Activated naive CD8-positive, alpha-beta T cell treated with anti-CD3 and anti-CD28 coated beads, Interleukin-2, amount 50 U/mL, for 24 hours (primary cell): ENCODE measurements at regions not wholly inside any gene's neighbourhood (a gene's known extent, or its start where the extent isn't known, plus 50 kb on each side); places are given as distances from the start of the nearest gene placed in this dataset.

Source experiments
- ATAC-seq: fragments of 150-1000 bp; cut with Tn5 transposase; one replicate; pipeline ENCODE4 v1.10.0; 2021
- DNase-seq: peaks from one replicate; pipeline ENCODE4 v3.0.0; 2021
- H3K27ac Mint-ChIP-seq: one replicate; pipeline ENCODE4 v1.8.0; 2021; ENCODE audit warnings: mild to moderate bottlenecking, mixed read lengths
- H3K27me3 Mint-ChIP-seq: one replicate; pipeline ENCODE4 v1.8.0; 2021; ENCODE audit warnings: mixed read lengths
- H3K36me3 Mint-ChIP-seq: one replicate; pipeline ENCODE4 v1.8.0; 2021; ENCODE audit warnings: low read depth, mixed read lengths
- H3K4me1 Mint-ChIP-seq: one replicate; pipeline ENCODE4 v1.8.0; 2021; ENCODE audit warnings: mixed read lengths
- H3K4me3 Mint-ChIP-seq: one replicate; pipeline ENCODE4 v1.8.0; 2021; ENCODE audit warnings: mild to moderate bottlenecking, moderate library complexity, mixed read lengths
- H3K9me3 Mint-ChIP-seq: one replicate; pipeline ENCODE4 v1.8.0; 2021; ENCODE audit warnings: mixed read lengths

- H3K4me1 Mint-ChIP-seq, result no peaks in the 10 kb centered on the region
- H3K9me3 Mint-ChIP-seq, result no peaks in the 10 kb centered on the region
- ATAC-seq, result no peak
- H3K27ac Mint-ChIP-seq, result no peak overlapping the region
- DNase-seq, result no peak
- no peak overlapping the region for H3K4me3 Mint-ChIP-seq
- no peaks in the 10 kb centered on the region for H3K36me3 Mint-ChIP-seq
- peaks cover 13% of the 10 kb centered on the region for H3K27me3 Mint-ChIP-seq
Observed at GRCh38 chr2:3000968-3001367, 376.6 kb downstream of the EIPR1 start.

DNA sequence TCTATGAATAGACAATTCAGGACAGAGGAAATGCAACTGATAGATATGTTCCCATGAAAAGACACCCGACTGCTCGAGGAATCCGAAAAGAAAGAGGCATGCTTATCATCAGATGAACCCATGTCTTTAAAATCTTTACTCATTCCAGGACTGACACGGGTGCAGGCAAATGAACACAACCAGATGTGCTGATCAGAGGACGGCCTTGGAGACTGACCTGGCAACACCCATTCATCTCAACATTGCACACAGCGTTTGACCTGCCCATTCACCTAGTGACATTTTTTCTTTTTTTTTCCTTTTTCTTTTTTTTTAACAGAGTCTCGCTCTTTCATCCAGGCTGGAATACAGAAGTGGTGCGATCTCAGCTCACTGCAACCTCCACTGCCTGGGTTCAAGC lies 377.5 kb downstream of the EIPR1 start:
- H3K36me3 Mint-ChIP-seq, result no peaks in the 10 kb centered on the region
- no peaks in the 10 kb centered on the region for H3K4me1 Mint-ChIP-seq
- no peak for ATAC-seq
- no peak overlapping the region for H3K4me3 Mint-ChIP-seq
- no peak for DNase-seq
- no peaks in the 10 kb centered on the region for H3K9me3 Mint-ChIP-seq
- H3K27ac Mint-ChIP-seq, result no peak overlapping the region
- H3K27me3 Mint-ChIP-seq, result peaks cover 10% of the 10 kb centered on the region

DNA sequence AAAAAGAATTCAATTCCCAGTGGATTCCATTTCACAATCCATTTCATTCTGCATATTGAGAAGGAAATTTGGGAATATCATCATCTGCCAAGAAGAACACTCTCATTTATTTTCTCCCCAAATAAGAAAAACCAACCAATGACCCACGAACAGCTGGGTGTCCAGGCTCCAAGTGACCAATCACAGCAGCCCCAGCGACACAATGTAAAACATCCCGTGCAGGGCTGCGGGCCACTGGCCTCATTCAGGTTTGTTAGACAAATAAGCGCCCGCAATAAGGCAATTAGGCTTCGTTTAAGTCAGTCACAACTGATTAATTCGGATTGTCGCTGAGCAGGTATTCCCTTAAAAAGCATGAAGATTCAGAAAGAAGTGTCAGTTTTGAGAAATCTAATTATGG lies 378.6 kb downstream of the EIPR1 start:
- no peaks in the 10 kb centered on the region for H3K4me1 Mint-ChIP-seq
- peaks cover 6% of the 10 kb centered on the region for H3K27me3 Mint-ChIP-seq
- no peak overlapping the region for H3K27ac Mint-ChIP-seq
- ATAC-seq (no peak), DNase-seq (no peak)
- no peaks in the 10 kb centered on the region for H3K36me3 Mint-ChIP-seq
- no peaks in the 10 kb centered on the region for H3K9me3 Mint-ChIP-seq
- H3K4me3 Mint-ChIP-seq, result no peak overlapping the region

DNA sequence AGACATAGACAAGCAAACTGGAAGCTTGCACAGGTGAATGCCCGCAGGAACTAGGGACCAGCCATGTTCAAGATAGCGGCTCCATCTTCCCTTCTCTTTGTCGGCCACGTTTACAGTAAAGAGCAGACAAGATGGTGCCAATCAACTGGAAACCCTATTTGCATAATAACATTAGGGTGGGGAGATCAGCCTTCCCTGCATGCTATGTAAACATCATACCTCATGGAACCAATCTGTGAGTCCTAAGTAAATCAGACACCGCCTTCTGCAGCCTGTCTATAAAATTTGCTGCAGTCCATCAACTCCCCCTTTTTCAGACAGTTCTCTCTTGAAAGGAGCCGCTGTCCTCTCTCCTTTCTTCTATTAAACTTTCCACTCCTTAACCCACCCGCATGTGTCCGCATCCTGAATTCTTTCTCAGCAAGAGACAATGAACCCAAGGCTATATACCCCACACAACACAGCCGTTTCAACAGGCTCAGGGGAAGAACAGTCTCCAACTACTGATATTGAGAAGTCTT lies 384.4 kb downstream of the EIPR1 start:
- H3K27me3 Mint-ChIP-seq, result peaks cover 14% of the 10 kb centered on the region
- H3K4me1 Mint-ChIP-seq, result no peaks in the 10 kb centered on the region
- DNase-seq, result no peak
- H3K4me3 Mint-ChIP-seq, result no peak overlapping the region
- H3K9me3 Mint-ChIP-seq, result peaks cover 17% of the 10 kb centered on the region
- ATAC-seq, result no peak
- no peak overlapping the region for H3K27ac Mint-ChIP-seq
- no peaks in the 10 kb centered on the region for H3K36me3 Mint-ChIP-seq

GRCh38 chr2:2992634-2993033 lies 385.0 kb downstream of the EIPR1 start:
- H3K9me3 Mint-ChIP-seq, result peaks cover 18% of the 10 kb centered on the region
- DNase-seq (no peak), ATAC-seq (no peak)
- H3K4me1 Mint-ChIP-seq, result no peaks in the 10 kb centered on the region
- H3K27ac Mint-ChIP-seq, result no peak overlapping the region
- peaks cover 14% of the 10 kb centered on the region for H3K27me3 Mint-ChIP-seq
- no peaks in the 10 kb centered on the region for H3K36me3 Mint-ChIP-seq
- H3K4me3 Mint-ChIP-seq, result no peak overlapping the region

DNA sequence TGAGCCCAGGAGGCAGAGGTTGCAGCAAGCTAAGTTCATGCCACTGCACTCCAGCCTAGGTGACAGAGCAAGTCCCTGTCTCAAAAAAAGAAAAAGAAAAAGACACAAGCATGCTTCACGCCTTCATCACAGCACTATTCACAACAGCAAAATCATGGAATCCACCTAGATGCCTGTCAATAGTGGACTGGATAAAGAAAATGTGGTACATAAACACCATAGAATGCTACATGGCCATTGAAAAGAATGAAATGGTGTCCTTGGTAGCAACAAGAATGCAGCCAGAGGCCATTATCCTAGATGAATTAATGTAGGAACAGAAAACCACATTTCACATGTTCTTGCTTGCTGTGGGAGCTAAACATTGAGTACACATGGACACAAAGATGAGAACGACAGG lies 392.6 kb downstream of the EIPR1 start:
- ATAC-seq (no peak), DNase-seq (no peak)
- Mint-ChIP-seq H3K4me1 (no peaks in the 10 kb centered on the region), H3K4me3 (no peak overlapping the region), H3K36me3 (no peaks in the 10 kb centered on the region), H3K27ac (no peak overlapping the region), H3K9me3 (peaks cover 19% of the 10 kb centered on the region), H3K27me3 (peaks cover 7% of the 10 kb centered on the region)

GRCh38 chr2:2981000-2981399 lies 396.6 kb downstream of the EIPR1 start:
- no peak for ATAC-seq
- H3K27ac Mint-ChIP-seq, result no peak overlapping the region
- H3K4me1 Mint-ChIP-seq, result no peaks in the 10 kb centered on the region
- no peaks in the 10 kb centered on the region for H3K9me3 Mint-ChIP-seq
- H3K36me3 Mint-ChIP-seq, result no peaks in the 10 kb centered on the region
- H3K27me3 Mint-ChIP-seq, result peaks cover 4% of the 10 kb centered on the region
- DNase-seq, result no peak
- H3K4me3 Mint-ChIP-seq, result no peak overlapping the region

- no peak overlapping the region for H3K4me3 Mint-ChIP-seq
- no peaks in the 10 kb centered on the region for H3K4me1 Mint-ChIP-seq
- H3K36me3 Mint-ChIP-seq, result no peaks in the 10 kb centered on the region
- DNase-seq (no peak), ATAC-seq (no peak)
- peaks cover 2% of the 10 kb centered on the region for H3K27me3 Mint-ChIP-seq
- H3K27ac Mint-ChIP-seq, result no peak overlapping the region
- no peaks in the 10 kb centered on the region for H3K9me3 Mint-ChIP-seq
Observed at GRCh38 chr2:2974982-2975381, 402.6 kb downstream of the EIPR1 start.

DNA sequence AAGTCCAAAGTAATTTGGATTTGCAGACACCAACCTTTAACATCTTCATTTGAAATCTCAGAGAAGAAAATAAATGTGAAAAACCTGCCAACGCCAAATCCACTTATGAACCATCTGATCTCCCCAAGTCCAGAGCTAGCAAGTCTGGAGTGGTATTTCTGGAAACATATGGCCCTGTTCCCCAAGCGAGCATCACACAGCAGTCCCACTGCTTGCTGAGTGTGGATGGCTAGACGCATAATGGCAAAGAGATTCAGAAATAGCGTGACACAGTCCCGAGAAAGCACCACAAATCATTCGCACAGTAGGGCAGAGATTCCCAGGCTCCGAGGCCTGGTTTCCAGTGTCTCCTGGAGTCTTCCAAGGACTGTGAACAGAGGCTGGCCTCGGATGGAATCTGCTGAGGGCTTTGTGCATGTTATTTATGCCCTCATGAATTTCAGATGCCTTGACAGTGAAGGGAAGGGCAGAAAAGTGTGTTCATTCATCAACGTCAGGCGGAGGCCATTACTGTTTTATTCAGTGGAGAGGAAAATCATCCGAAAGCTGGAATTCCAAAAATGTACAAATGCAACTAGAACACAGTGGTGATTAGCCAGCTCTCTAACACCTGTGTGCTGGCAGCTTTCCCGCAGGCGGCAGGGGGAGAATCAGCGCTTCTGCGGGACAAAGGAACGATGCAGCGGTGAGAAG lies 417.0 kb downstream of the EIPR1 start:
- Mint-ChIP-seq H3K9me3 (peaks cover 4% of the 10 kb centered on the region), H3K27ac (no peak overlapping the region), H3K4me3 (no peak overlapping the region), H3K36me3 (no peaks in the 10 kb centered on the region), H3K27me3 (no peaks in the 10 kb centered on the region), H3K4me1 (no peaks in the 10 kb centered on the region)
- no peak for DNase-seq
- ATAC-seq, result no peak

GRCh38 chr2:2950403-2950952 lies 427.1 kb downstream of the EIPR1 start:
- no peaks in the 10 kb centered on the region for H3K27me3 Mint-ChIP-seq
- no peaks in the 10 kb centered on the region for H3K36me3 Mint-ChIP-seq
- H3K4me1 Mint-ChIP-seq, result no peaks in the 10 kb centered on the region
- no peak for DNase-seq
- no peak overlapping the region for H3K27ac Mint-ChIP-seq
- no peak for ATAC-seq
- peaks cover 6% of the 10 kb centered on the region for H3K9me3 Mint-ChIP-seq
- H3K4me3 Mint-ChIP-seq, result no peak overlapping the region

DNA sequence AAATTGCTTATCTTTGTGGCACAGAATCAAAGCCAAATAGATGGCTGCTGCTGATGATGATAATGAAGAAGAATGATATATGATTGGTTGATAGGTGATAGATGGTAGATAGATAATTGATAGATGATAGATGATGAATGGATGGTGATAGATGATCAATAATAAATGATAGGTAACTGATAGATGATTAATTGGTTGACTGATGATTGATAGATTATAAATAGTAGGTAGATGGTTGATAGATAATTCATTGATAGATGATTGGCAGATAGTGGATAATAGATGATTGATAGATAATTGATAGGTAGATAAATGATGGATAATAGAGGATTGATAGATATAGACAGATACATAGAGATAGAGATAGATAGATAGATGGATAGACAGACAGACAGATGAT lies 430.2 kb downstream of the EIPR1 start:
- no peak for ATAC-seq
- no peak for DNase-seq
- H3K9me3 Mint-ChIP-seq, result peaks cover 18% of the 10 kb centered on the region
- no peaks in the 10 kb centered on the region for H3K27me3 Mint-ChIP-seq
- H3K4me3 Mint-ChIP-seq, result no peak overlapping the region
- no peak overlapping the region for H3K27ac Mint-ChIP-seq
- H3K36me3 Mint-ChIP-seq, result no peaks in the 10 kb centered on the region
- no peaks in the 10 kb centered on the region for H3K4me1 Mint-ChIP-seq

GRCh38 chr2:2942906-2943305 lies 434.7 kb downstream of the EIPR1 start:
- H3K36me3 Mint-ChIP-seq, result no peaks in the 10 kb centered on the region
- H3K4me1 Mint-ChIP-seq, result no peaks in the 10 kb centered on the region

GRCh38 chr2:2942225-2942624 lies 435.4 kb downstream of the EIPR1 start:
- Mint-ChIP-seq H3K36me3 (no peaks in the 10 kb centered on the region), H3K27ac (no peak overlapping the region), H3K27me3 (no peaks in the 10 kb centered on the region), H3K4me3 (no peak overlapping the region), H3K4me1 (no peaks in the 10 kb centered on the region), H3K9me3 (peaks cover 18% of the 10 kb centered on the region)
- DNase-seq (no peak), ATAC-seq (no peak)

More at GRCh38 chr2:2942906-2943305, 434.7 kb downstream of the EIPR1 start:
- H3K4me3 Mint-ChIP-seq, result no peak overlapping the region
- peaks cover 18% of the 10 kb centered on the region for H3K9me3 Mint-ChIP-seq
- ATAC-seq (no peak), DNase-seq (no peak)
- no peak overlapping the region for H3K27ac Mint-ChIP-seq
- H3K27me3 Mint-ChIP-seq, result no peaks in the 10 kb centered on the region

- DNase-seq, result no peak
- Mint-ChIP-seq H3K4me1 (no peaks in the 10 kb centered on the region), H3K9me3 (peaks cover 24% of the 10 kb centered on the region), H3K36me3 (no peaks in the 10 kb centered on the region), H3K27me3 (no peaks in the 10 kb centered on the region), H3K4me3 (no peak overlapping the region), H3K27ac (no peak overlapping the region)
- ATAC-seq, result no peak
Observed at GRCh38 chr2:2941205-2941604, 436.4 kb downstream of the EIPR1 start.

DNA sequence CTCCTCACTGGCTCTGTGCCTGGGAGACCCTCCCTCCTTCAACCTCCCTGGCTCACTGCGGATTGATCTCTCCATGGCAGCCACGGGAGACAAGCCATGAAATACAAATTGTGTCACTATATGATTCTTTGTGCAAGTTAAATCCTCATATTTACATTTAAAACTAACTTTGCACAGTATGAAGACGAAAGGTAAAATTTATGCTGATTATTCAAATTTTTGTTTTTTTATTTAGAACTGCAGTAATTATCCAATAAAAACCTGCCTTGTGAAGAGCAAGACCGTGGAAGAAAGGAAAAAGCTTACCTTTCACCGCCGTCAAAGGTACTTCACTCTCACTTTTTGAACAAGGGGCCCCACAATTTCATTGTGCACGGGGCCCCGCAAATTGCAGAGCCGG lies 436.9 kb downstream of the EIPR1 start:
- Mint-ChIP-seq H3K9me3 (peaks cover 24% of the 10 kb centered on the region), H3K4me1 (no peaks in the 10 kb centered on the region), H3K4me3 (no peak overlapping the region), H3K27ac (no peak overlapping the region), H3K27me3 (no peaks in the 10 kb centered on the region), H3K36me3 (no peaks in the 10 kb centered on the region)
- no peak for DNase-seq
- ATAC-seq, result no peak
